Neural cell (in vitro differentiated cells): ENCODE measurements at regions not wholly inside any gene's neighbourhood (a gene's known extent, or its start where the extent isn't known, plus 50 kb on each side); places are given as distances from the start of the nearest gene placed in this dataset.
A peak's percentile ranks its signal among the peaks of the same experiment; 100 is the strongest.

Experiments
- EP300 ChIP-seq: fragments of 450-650 bp; conservative IDR thresholded peaks from 2 replicates; pipeline ENCODE4 v1.6.1; 2014; ENCODE audit warnings: antibody characterized with exemption, mild to moderate bottlenecking, moderate library complexity; ENCODE audit not compliant: poor library complexity, severe bottlenecking
- POLR2AphosphoS5 ChIP-seq: IDR thresholded peaks from 2 replicates; pipeline ENCODE4 v1.6.1; 2012
- RAD21 ChIP-seq: fragments of 450-650 bp; conservative IDR thresholded peaks from 2 replicates; pipeline ENCODE4 v1.6.1; 2014; ENCODE audit warnings: antibody characterized with exemption, mild to moderate bottlenecking, moderate library complexity
- TF ChIP-seq, protein P1 (sequence below): fragments of 450-650 bp; IDR thresholded peaks from 2 replicates; pipeline ENCODE4 v1.5.1; 2014; ENCODE audit warnings: antibody characterized with exemption, mild to moderate bottlenecking, moderate library complexity; ENCODE audit not compliant: poor library complexity, severe bottlenecking
- TF ChIP-seq, protein P2 (sequence below): IDR thresholded peaks from 2 replicates; pipeline ENCODE4 v1.6.1; 2012; ENCODE audit warnings: borderline replicate concordance

DNA sequence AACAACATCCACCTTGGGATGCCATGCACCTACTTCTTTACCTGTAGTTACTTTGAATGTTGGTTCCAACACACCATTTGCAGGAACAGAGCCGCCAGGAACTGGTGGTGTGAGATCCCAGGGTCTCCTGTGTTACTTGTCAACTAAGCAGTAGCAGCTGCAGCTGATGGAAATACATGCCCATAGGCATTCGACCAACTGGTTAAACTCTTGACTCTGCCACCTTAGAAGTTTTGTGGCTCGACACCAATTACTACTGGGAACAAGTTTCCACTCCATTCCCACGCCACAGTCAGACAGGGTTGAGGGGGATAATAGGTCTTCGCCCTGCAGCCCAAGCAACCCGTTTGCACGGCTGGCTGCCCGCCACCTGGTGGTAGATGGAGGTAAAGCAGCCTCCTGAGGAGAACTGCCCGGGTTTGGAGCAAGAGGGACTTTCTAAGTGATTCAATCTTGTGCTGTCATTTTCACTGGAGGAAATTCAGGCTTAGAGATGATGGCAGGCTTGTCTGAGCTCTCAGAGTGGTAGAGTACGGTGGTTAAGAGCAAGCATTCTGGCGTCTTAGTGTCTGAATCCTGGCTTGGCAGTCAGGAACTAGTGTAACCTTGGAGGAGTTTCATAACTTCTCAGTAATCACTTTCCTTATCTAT lies 119.1 kb upstream of the TRIM2 start:
- TF ChIP-seq, protein P1, sequence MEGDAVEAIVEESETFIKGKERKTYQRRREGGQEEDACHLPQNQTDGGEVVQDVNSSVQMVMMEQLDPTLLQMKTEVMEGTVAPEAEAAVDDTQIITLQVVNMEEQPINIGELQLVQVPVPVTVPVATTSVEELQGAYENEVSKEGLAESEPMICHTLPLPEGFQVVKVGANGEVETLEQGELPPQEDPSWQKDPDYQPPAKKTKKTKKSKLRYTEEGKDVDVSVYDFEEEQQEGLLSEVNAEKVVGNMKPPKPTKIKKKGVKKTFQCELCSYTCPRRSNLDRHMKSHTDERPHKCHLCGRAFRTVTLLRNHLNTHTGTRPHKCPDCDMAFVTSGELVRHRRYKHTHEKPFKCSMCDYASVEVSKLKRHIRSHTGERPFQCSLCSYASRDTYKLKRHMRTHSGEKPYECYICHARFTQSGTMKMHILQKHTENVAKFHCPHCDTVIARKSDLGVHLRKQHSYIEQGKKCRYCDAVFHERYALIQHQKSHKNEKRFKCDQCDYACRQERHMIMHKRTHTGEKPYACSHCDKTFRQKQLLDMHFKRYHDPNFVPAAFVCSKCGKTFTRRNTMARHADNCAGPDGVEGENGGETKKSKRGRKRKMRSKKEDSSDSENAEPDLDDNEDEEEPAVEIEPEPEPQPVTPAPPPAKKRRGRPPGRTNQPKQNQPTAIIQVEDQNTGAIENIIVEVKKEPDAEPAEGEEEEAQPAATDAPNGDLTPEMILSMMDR = peak; percentile 82
- TF ChIP-seq EP300 = no peak
- TF ChIP-seq, protein P2, sequence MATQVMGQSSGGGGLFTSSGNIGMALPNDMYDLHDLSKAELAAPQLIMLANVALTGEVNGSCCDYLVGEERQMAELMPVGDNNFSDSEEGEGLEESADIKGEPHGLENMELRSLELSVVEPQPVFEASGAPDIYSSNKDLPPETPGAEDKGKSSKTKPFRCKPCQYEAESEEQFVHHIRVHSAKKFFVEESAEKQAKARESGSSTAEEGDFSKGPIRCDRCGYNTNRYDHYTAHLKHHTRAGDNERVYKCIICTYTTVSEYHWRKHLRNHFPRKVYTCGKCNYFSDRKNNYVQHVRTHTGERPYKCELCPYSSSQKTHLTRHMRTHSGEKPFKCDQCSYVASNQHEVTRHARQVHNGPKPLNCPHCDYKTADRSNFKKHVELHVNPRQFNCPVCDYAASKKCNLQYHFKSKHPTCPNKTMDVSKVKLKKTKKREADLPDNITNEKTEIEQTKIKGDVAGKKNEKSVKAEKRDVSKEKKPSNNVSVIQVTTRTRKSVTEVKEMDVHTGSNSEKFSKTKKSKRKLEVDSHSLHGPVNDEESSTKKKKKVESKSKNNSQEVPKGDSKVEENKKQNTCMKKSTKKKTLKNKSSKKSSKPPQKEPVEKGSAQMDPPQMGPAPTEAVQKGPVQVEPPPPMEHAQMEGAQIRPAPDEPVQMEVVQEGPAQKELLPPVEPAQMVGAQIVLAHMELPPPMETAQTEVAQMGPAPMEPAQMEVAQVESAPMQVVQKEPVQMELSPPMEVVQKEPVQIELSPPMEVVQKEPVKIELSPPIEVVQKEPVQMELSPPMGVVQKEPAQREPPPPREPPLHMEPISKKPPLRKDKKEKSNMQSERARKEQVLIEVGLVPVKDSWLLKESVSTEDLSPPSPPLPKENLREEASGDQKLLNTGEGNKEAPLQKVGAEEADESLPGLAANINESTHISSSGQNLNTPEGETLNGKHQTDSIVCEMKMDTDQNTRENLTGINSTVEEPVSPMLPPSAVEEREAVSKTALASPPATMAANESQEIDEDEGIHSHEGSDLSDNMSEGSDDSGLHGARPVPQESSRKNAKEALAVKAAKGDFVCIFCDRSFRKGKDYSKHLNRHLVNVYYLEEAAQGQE = no peak
- peak; percentile 61 for TF ChIP-seq RAD21
- no peak for TF ChIP-seq POLR2AphosphoS5
